ENCODE measurements at regions not wholly inside any gene's neighbourhood (a gene's known extent, or its start where the extent isn't known, plus 50 kb on each side); places are given as distances from the start of the nearest gene placed in this dataset.

- H3K79me2 ChIP-seq (ENCODE audit: insufficient read depth, low read length): no peaks in the 10 kb centered on the region
- Mint-ChIP-seq H3K4me3 (no peak overlapping the region), H3K27ac (no peak overlapping the region), H3K36me3 (no peaks in the 10 kb centered on the region), H3K9me3 (peaks cover 0 to 2% (median 0%) of the 10 kb centered on the region in 7 donors), H3K27me3 (ENCODE audit: low read depth in 3 of 3) (no peaks in the 10 kb centered on the region), H3K4me1 (no peaks in the 10 kb centered on the region)
- no peak overlapping the region for H3K9ac ChIP-seq (ENCODE audit: insufficient read depth, low read length, poor library complexity, severe bottlenecking)
- no peak overlapping the region for H3K4me2 ChIP-seq (replicated peaks; ENCODE audit: extremely low read depth, low read length, poor library complexity, severe bottlenecking)
- no peaks in the 10 kb centered on the region for H3K36me3 ChIP-seq (replicated peaks in 1 of 2; ENCODE audit: control insufficient read depth in 1 of 2, insufficient read depth in 2 of 2, low read length in 2 of 2)
- no peaks in the 10 kb centered on the region for H3K4me1 ChIP-seq (ENCODE audit: control insufficient read depth in 1 of 2, insufficient read depth in 2 of 2, low read length in 2 of 2)
- TF ChIP-seq CTCF (IDR thresholded peaks at IDR 0.05): no peak
- no peaks in the 10 kb centered on the region for H3K27me3 ChIP-seq (ENCODE audit: control insufficient read depth in 2 of 2, insufficient read depth in 2 of 2, low read length in 2 of 2)
- no peak overlapping the region for H3K4me3 ChIP-seq (replicated peaks in 1 of 3; ENCODE audit: low read depth in 2 of 3, low read length in 3 of 3)
- H4K20me1 ChIP-seq (ENCODE audit: insufficient read depth, low read length): no peaks in the 10 kb centered on the region
- no peak overlapping the region for H3K27ac ChIP-seq (ENCODE audit: low read depth in 1 of 2, low read length in 2 of 2)
- no peak for DNase-seq
- H2AFZ ChIP-seq (ENCODE audit: insufficient read depth, low read depth, low read length, poor library complexity, severe bottlenecking): no peak overlapping the region
- intact Hi-C loops (cut with micrococcal nuclease): no loop called here
- WGBS (ENCODE audit: insufficient coverage): no CpG with 5 or more reads among the region's 2 CpGs
- H3K9me3 ChIP-seq (replicated peaks in 1 of 2; ENCODE audit: control insufficient read depth in 1 of 2, insufficient read depth in 1 of 2, low read length in 2 of 2): no peaks in the 10 kb centered on the region
Measured at GRCh38 chr11:91374794-91375193, 849.8 kb upstream of the FAT3 start.

GRCh38 chr11:91373497-91373896 is 851.1 kb upstream of the FAT3 start:
- intact Hi-C loops (cut with micrococcal nuclease): no loop called here
- Histone ChIP-seq H3K4me2 (replicated peaks; ENCODE audit: extremely low read depth, low read length, poor library complexity, severe bottlenecking) (no peak overlapping the region), H3K9ac (ENCODE audit: insufficient read depth, low read length, poor library complexity, severe bottlenecking) (no peak overlapping the region), H3K79me2 (ENCODE audit: insufficient read depth, low read length) (no peaks in the 10 kb centered on the region), H3K4me1 (ENCODE audit: control insufficient read depth in 1 of 2, insufficient read depth in 2 of 2, low read length in 2 of 2) (no peaks in the 10 kb centered on the region), H3K4me3 (replicated peaks in 1 of 3; ENCODE audit: low read depth in 2 of 3, low read length in 3 of 3) (no peak overlapping the region), H3K27ac (ENCODE audit: low read depth in 1 of 2, low read length in 2 of 2) (no peak overlapping the region), H2AFZ (ENCODE audit: insufficient read depth, low read depth, low read length, poor library complexity, severe bottlenecking) (no peak overlapping the region), H3K36me3 (replicated peaks in 1 of 2; ENCODE audit: control insufficient read depth in 1 of 2, insufficient read depth in 2 of 2, low read length in 2 of 2) (no peaks in the 10 kb centered on the region), H3K9me3 (replicated peaks in 1 of 2; ENCODE audit: control insufficient read depth in 1 of 2, insufficient read depth in 1 of 2, low read length in 2 of 2) (no peaks in the 10 kb centered on the region), H4K20me1 (ENCODE audit: insufficient read depth, low read length) (no peaks in the 10 kb centered on the region), H3K27me3 (ENCODE audit: control insufficient read depth in 2 of 2, insufficient read depth in 2 of 2, low read length in 2 of 2) (no peaks in the 10 kb centered on the region)
- Mint-ChIP-seq H3K36me3 (no peaks in the 10 kb centered on the region), H3K27ac (no peak overlapping the region), H3K9me3 (peaks cover 0 to 3% (median 0%) of the 10 kb centered on the region in 7 donors), H3K4me3 (no peak overlapping the region), H3K27me3 (ENCODE audit: low read depth in 3 of 3) (no peaks in the 10 kb centered on the region), H3K4me1 (no peaks in the 10 kb centered on the region)
- DNase-seq: no peak
- no peak for TF ChIP-seq CTCF (IDR thresholded peaks at IDR 0.05)
- no CpG with 5 or more reads among the region's 4 CpGs for WGBS (ENCODE audit: insufficient coverage)

Data from CD14-positive monocyte (primary cell).